ENCODE measurements at regions not wholly inside any gene's neighbourhood (a gene's known extent, or its start where the extent isn't known, plus 50 kb on each side); places are given as distances from the start of the nearest gene placed in this dataset.

GRCh38 chr7:113202284-113202683 lies 83.9 kb upstream of the SMIM30 start:
- Mint-ChIP-seq H3K36me3 (ENCODE audit: insufficient read depth) (no peaks in the 10 kb centered on the region), H3K9me3 (ENCODE audit: low read depth) (no peaks in the 10 kb centered on the region), H3K27ac (no peak overlapping the region), H3K4me3 (ENCODE audit: low read depth) (no peak overlapping the region), H3K4me1 (ENCODE audit: low read depth) (no peaks in the 10 kb centered on the region), H3K27me3 (peaks cover 27% of the 10 kb centered on the region)
- no peak for TF ChIP-seq CTCF (IDR thresholded peaks at IDR 0.05; ENCODE audit: unreplicated experiment)
- no peak for DNase-seq (ENCODE audit: low spot score, unreplicated experiment)

DNA sequence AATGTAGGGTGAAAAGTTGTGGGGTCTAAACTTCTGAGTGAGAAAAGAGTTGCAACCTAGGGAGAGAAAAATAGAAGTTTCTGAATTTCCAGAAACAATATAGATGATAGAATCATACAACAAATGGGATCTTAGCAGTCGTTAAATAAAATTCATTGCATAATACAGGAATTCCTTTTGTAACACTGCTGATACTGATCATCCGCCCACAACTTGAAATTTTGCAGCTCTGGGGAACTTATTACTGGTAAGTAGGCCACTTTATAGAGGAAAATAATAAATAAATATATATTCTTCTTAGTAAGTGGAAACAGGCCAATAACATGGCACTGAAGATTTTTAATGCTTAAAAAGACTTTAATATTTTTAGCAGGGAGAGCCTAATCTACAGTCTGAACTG lies 81.9 kb upstream of the SMIM30 start:
- no peak for DNase-seq (ENCODE audit: low spot score, unreplicated experiment)
- no peak overlapping the region for H3K4me3 Mint-ChIP-seq (ENCODE audit: low read depth)
- H3K9me3 Mint-ChIP-seq (ENCODE audit: low read depth) = no peaks in the 10 kb centered on the region
- peaks cover 27% of the 10 kb centered on the region for H3K27me3 Mint-ChIP-seq
- no peak for TF ChIP-seq CTCF (IDR thresholded peaks at IDR 0.05; ENCODE audit: unreplicated experiment)
- no peak overlapping the region for H3K27ac Mint-ChIP-seq
- H3K4me1 Mint-ChIP-seq (ENCODE audit: low read depth) = no peaks in the 10 kb centered on the region
- H3K36me3 Mint-ChIP-seq (ENCODE audit: insufficient read depth) = no peaks in the 10 kb centered on the region

DNA sequence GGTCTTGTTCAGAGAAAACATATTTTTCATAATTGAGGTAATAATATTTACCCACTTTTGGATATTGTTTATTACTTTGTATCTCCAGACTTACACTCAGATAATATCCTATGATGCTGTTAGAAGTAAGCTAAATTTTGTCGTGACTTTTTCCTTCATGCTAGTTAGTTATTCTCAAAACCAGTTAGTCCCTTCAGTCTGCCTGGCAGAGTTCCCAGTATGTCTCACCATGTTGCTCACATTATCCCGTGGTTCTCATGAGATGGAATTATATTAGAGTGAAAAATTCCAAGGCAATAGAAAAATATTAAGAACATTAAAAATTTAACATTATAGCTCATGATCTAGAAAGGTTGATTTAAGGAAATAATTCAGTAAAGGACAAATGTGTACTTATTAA lies 81.5 kb upstream of the SMIM30 start:
- no peak for TF ChIP-seq CTCF (IDR thresholded peaks at IDR 0.05; ENCODE audit: unreplicated experiment)
- no peaks in the 10 kb centered on the region for H3K9me3 Mint-ChIP-seq (ENCODE audit: low read depth)
- H3K4me1 Mint-ChIP-seq (ENCODE audit: low read depth) = no peaks in the 10 kb centered on the region
- H3K4me3 Mint-ChIP-seq (ENCODE audit: low read depth) = no peak overlapping the region
- no peaks in the 10 kb centered on the region for H3K36me3 Mint-ChIP-seq (ENCODE audit: insufficient read depth)
- no peak for DNase-seq (ENCODE audit: low spot score, unreplicated experiment)
- H3K27ac Mint-ChIP-seq = no peak overlapping the region
- peaks cover 27% of the 10 kb centered on the region for H3K27me3 Mint-ChIP-seq

- Mint-ChIP-seq H3K4me3 (ENCODE audit: low read depth) (no peak overlapping the region), H3K4me1 (ENCODE audit: low read depth) (no peaks in the 10 kb centered on the region), H3K27me3 (peaks cover 27% of the 10 kb centered on the region), H3K36me3 (ENCODE audit: insufficient read depth) (no peaks in the 10 kb centered on the region), H3K27ac (no peak overlapping the region), H3K9me3 (ENCODE audit: low read depth) (no peaks in the 10 kb centered on the region)
- TF ChIP-seq CTCF (IDR thresholded peaks at IDR 0.05; ENCODE audit: unreplicated experiment) = no peak
- no peak for DNase-seq (ENCODE audit: low spot score, unreplicated experiment)
Observed at GRCh38 chr7:113199136-113199535, 80.8 kb upstream of the SMIM30 start.

GRCh38 chr7:113198226-113198625 lies 79.9 kb upstream of the SMIM30 start:
- DNase-seq (ENCODE audit: low spot score, unreplicated experiment) = no peak
- no peak overlapping the region for H3K27ac Mint-ChIP-seq
- H3K4me1 Mint-ChIP-seq (ENCODE audit: low read depth) = no peaks in the 10 kb centered on the region
- H3K27me3 Mint-ChIP-seq = peaks cover 20% of the 10 kb centered on the region
- H3K4me3 Mint-ChIP-seq (ENCODE audit: low read depth) = no peak overlapping the region
- TF ChIP-seq CTCF (IDR thresholded peaks at IDR 0.05; ENCODE audit: unreplicated experiment) = no peak
- H3K9me3 Mint-ChIP-seq (ENCODE audit: low read depth) = no peaks in the 10 kb centered on the region
- H3K36me3 Mint-ChIP-seq (ENCODE audit: insufficient read depth) = no peaks in the 10 kb centered on the region
